ENCODE measurements at regions not wholly inside any gene's neighbourhood (a gene's known extent, or its start where the extent isn't known, plus 50 kb on each side); places are given as distances from the start of the nearest gene placed in this dataset.

DNA sequence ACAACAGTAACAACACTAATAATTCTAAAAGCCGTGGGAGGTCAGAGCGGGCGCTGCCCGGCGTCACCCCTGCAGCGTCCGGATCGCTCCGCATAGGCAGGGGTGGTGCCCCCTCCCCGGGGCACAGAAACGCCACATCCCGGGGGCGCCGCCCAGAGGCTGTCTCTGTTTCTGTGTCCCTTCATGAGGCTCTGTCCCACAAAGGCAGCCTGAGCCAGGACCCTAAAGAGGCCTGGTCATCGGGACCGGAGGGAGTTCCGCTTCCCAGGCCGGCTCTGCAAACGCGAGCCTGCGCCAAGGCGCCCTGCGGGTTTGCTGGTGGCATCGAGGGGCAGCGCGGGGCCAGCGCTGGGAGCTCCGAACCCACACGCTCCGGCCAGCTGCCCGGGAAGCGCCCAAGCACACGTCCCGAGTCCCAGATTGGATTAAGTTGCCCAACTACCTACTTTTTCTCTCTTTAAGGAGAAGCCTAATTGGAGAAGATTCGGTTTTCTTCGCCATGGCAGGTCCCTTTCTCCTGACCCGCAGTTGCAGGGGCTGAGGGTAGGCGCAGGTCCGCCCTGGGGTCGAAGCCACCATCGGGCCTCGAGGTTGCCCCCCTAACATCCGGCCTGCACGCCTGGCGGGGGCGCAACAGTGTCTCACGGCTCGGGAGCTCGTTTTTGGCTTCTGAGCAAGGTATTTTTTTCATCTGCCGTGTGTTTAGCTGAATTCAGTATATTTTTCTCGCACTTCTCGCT is 421.7 kb downstream of the VRK1 start:
- no peak for FAIRE-seq
- Histone ChIP-seq H3K4me3 (replicated peaks in 1 of 3; ENCODE audit: insufficient read depth in 1 of 3, low read depth in 2 of 3, low read length in 3 of 3) (no peak overlapping the region), H3K9ac (ENCODE audit: insufficient read depth, low read depth, low read length) (no peak overlapping the region), H2AFZ (ENCODE audit: low read length) (no peak overlapping the region), H3K9me3 (ENCODE audit: low read length) (no peaks in the 10 kb centered on the region), H4K20me1 (ENCODE audit: insufficient read depth, low read length) (no peaks in the 10 kb centered on the region), H3K4me2 (ENCODE audit: low read depth, low read length) (no peak overlapping the region), H3K27ac (ENCODE audit: extremely low read length, insufficient read depth, low read length) (no peak overlapping the region), H3K79me2 (ENCODE audit: insufficient read depth, low read length) (no peaks in the 10 kb centered on the region), H3K36me3 (replicated peaks in 1 of 2; ENCODE audit: control insufficient read depth in 1 of 2, insufficient read depth in 2 of 2, low read length in 2 of 2) (no peaks in the 10 kb centered on the region), H3K4me1 (ENCODE audit: insufficient read depth, low read length) (no peaks in the 10 kb centered on the region), H3K27me3 (ENCODE audit: control insufficient read depth in 1 of 2, insufficient read depth in 2 of 2, low read length in 2 of 2) (peaks cover 0 to 22% of the 10 kb centered on the region in 2 experiments; a peak in 2 of 5 replicates)
- in situ Hi-C loops (cut with HindIII; ENCODE audit: extremely low pct_ligation_motif_present, low pct_unique_long_range_greater_than_20kb), result no loop called here
- POLR2A ChIA-PET, result no interaction called here
- TF ChIP-seq, protein P1, sequence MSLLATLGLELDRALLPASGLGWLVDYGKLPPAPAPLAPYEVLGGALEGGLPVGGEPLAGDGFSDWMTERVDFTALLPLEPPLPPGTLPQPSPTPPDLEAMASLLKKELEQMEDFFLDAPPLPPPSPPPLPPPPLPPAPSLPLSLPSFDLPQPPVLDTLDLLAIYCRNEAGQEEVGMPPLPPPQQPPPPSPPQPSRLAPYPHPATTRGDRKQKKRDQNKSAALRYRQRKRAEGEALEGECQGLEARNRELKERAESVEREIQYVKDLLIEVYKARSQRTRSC (CRISPR knock-in tag; IDR thresholded peaks at IDR 0.05; ENCODE audit: low read depth), result no peak
- TF ChIP-seq SKI (IDR thresholded peaks at IDR 0.05; ENCODE audit: partially characterized antibody), result no peak
- no peak for TF ChIP-seq ARNTL (CRISPR knock-in tag; IDR thresholded peaks at IDR 0.05)
- TF ChIP-seq TMF1 (CRISPR knock-in tag; IDR thresholded peaks at IDR 0.05; ENCODE audit: low read depth), result no peak
- no peak for TF ChIP-seq ZNF615 (CRISPR knock-in tag; IDR thresholded peaks at IDR 0.05; ENCODE audit: borderline replicate concordance)
- TF ChIP-seq PHF5A (CRISPR knock-in tag; IDR thresholded peaks at IDR 0.05; ENCODE audit: low read depth, unreplicated experiment), result no peak
- no TSS peak for BruUV-seq (replicated peaks)
- no peak for DNase-seq (ENCODE audit: low spot score)
- WGBS (ENCODE audit: low lambda C conversion rate), result 24% methylated on average over 17 of the region's 52 CpGs
- CTCF ChIA-PET (ENCODE audit: low intra/inter-chr PET ratio, low total read pairs), result no interaction called here
- intact Hi-C loops (cut with micrococcal nuclease; ENCODE audit: unreplicated experiment), result no loop called here
- no peak for ATAC-seq

DNA sequence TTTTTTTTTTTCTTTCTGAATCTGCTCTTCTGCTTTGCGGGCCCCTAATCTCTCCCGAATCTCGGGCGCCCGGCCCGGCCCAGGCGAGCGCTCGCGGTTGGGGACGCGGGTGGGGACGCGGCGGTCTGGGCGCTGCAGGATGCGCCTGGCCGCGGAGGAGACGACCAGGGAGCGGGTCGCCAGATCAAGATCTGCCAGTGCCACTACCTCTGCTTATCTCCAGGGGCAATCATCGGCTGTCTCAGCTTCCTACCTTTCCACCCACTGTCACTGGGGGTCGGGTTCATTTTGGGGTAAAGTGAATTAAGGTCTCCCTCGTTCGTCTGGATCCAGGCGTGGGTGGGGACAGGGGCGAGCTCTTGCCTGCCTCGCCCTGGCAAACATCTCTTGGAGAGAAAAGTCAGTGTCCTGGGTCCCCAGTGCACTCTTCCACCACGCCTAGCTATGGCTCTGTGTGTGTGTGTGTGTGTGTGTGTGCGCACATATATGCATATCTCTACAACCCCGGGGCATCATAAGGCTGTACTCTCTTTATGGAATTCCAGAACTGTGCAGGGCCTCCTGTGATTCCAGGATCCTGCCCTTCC is 422.3 kb downstream of the VRK1 start:
- no peaks in the 10 kb centered on the region for H3K9me3 ChIP-seq (ENCODE audit: low read length)
- CTCF ChIA-PET (ENCODE audit: low intra/inter-chr PET ratio, low total read pairs), result no interaction called here
- H3K4me1 ChIP-seq (ENCODE audit: insufficient read depth, low read length), result no peaks in the 10 kb centered on the region
- ATAC-seq (no peak), DNase-seq (ENCODE audit: low spot score) (no peak), FAIRE-seq (no peak)
- 32% methylated on average over 28 of the region's 32 CpGs for WGBS (ENCODE audit: low lambda C conversion rate)
- no peaks in the 10 kb centered on the region for H3K79me2 ChIP-seq (ENCODE audit: insufficient read depth, low read length)
- H3K27ac ChIP-seq (ENCODE audit: extremely low read length, insufficient read depth, low read length), result no peak overlapping the region
- H3K36me3 ChIP-seq (replicated peaks in 1 of 2; ENCODE audit: control insufficient read depth in 1 of 2, insufficient read depth in 2 of 2, low read length in 2 of 2), result no peaks in the 10 kb centered on the region
- H4K20me1 ChIP-seq (ENCODE audit: insufficient read depth, low read length), result no peaks in the 10 kb centered on the region
- intact Hi-C loops (cut with micrococcal nuclease; ENCODE audit: unreplicated experiment), result no loop called here
- H3K4me2 ChIP-seq (ENCODE audit: low read depth, low read length), result no peak overlapping the region
- H3K9ac ChIP-seq (ENCODE audit: insufficient read depth, low read depth, low read length), result no peak overlapping the region
- no peak overlapping the region for H3K4me3 ChIP-seq (replicated peaks in 1 of 3; ENCODE audit: insufficient read depth in 1 of 3, low read depth in 2 of 3, low read length in 3 of 3)
- peaks cover 0 to 22% of the 10 kb centered on the region in 2 experiments; a peak in 1 of 5 replicates for H3K27me3 ChIP-seq (ENCODE audit: control insufficient read depth in 1 of 2, insufficient read depth in 2 of 2, low read length in 2 of 2)
- BruUV-seq (replicated peaks), result no TSS peak
- POLR2A ChIA-PET, result no interaction called here
- no peak overlapping the region for H2AFZ ChIP-seq (ENCODE audit: low read length)
- in situ Hi-C loops (cut with HindIII; ENCODE audit: extremely low pct_ligation_motif_present, low pct_unique_long_range_greater_than_20kb), result no loop called here
- TF ChIP-seq FOXK1 (CRISPR knock-in tag; IDR thresholded peaks at IDR 0.05; ENCODE audit: borderline replicate concordance, low read depth) (no peak), ZNF331 (CRISPR knock-in tag; IDR thresholded peaks at IDR 0.05) (no peak), SMC3 (IDR thresholded peaks at IDR 0.05; ENCODE audit: low read length) (no peak), ZNF883 (CRISPR knock-in tag; IDR thresholded peaks at IDR 0.05; ENCODE audit: not compliant biosample characterization) (no peak), EHMT2 (IDR thresholded peaks at IDR 0.05; ENCODE audit: borderline replicate concordance, low read depth, low read length) (no peak), TBL1XR1 (IDR thresholded peaks at IDR 0.05; ENCODE audit: borderline replicate concordance, low read length, partially characterized antibody) (no peak)
- TF ChIP-seq, protein P2, sequence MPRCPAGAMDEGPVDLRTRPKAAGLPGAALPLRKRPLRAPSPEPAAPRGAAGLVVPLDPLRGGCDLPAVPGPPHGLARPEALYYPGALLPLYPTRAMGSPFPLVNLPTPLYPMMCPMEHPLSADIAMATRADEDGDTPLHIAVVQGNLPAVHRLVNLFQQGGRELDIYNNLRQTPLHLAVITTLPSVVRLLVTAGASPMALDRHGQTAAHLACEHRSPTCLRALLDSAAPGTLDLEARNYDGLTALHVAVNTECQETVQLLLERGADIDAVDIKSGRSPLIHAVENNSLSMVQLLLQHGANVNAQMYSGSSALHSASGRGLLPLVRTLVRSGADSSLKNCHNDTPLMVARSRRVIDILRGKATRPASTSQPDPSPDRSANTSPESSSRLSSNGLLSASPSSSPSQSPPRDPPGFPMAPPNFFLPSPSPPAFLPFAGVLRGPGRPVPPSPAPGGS (CRISPR knock-in tag; IDR thresholded peaks at IDR 0.05), result no peak
- TF ChIP-seq, protein P3, sequence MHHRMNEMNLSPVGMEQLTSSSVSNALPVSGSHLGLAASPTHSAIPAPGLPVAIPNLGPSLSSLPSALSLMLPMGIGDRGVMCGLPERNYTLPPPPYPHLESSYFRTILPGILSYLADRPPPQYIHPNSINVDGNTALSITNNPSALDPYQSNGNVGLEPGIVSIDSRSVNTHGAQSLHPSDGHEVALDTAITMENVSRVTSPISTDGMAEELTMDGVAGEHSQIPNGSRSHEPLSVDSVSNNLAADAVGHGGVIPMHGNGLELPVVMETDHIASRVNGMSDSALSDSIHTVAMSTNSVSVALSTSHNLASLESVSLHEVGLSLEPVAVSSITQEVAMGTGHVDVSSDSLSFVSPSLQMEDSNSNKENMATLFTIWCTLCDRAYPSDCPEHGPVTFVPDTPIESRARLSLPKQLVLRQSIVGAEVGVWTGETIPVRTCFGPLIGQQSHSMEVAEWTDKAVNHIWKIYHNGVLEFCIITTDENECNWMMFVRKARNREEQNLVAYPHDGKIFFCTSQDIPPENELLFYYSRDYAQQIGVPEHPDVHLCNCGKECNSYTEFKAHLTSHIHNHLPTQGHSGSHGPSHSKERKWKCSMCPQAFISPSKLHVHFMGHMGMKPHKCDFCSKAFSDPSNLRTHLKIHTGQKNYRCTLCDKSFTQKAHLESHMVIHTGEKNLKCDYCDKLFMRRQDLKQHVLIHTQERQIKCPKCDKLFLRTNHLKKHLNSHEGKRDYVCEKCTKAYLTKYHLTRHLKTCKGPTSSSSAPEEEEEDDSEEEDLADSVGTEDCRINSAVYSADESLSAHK (CRISPR knock-in tag; IDR thresholded peaks at IDR 0.05; ENCODE audit: borderline replicate concordance), result no peak

Data from HepG2 (cell line).